T-helper 2 cell (primary cell): ENCODE measurements at regions not wholly inside any gene's neighbourhood (a gene's known extent, or its start where the extent isn't known, plus 50 kb on each side); places are given as distances from the start of the nearest gene placed in this dataset.

Experiments
- DNase-seq, 5 experiments: peaks; one replicate each; pipeline versions ENCODE4 v3.0.0 to v3.0.0-alpha.2; 2012 to 2022

DNA sequence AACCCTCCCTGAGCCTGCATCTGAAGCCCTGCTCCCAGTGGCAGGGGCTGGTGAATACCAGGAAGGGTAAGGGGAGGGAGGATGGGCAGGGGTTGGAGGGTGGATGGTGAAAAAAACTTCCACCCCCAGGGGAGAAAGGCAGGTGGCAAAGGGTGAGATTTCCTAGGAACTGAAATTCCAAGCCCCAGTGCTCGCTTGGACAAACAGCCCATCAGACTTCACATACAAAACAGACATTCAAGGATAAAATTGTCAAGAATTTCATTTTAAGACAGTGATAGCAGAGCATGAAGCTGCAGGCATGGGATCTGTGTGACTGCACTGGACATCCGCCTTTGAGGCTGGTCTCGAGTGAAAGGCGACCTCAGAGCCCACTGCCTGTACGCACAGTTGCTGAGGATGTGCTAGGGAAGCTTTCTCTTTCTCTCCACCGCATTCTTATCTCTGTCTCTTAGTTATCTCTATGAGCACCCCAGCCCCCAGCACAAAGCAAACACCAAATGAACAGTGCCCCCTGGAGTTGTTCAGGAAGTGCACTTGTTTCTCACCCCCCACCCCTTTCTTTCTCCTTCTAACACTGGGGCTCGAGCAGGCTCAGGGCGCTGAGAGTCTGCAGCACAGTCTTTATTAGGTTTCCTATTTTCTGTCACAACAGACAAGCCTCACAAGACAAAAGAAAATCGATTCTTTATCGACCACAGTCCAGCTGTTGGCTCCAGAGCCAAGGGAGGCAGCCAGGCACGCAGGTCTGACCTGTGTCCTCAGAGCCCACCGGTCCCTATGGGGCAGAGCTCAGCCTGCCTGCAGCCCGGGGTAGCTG, 237.3 kb upstream of the NCAM1 start:
- no peak for DNase-seq

DNA sequence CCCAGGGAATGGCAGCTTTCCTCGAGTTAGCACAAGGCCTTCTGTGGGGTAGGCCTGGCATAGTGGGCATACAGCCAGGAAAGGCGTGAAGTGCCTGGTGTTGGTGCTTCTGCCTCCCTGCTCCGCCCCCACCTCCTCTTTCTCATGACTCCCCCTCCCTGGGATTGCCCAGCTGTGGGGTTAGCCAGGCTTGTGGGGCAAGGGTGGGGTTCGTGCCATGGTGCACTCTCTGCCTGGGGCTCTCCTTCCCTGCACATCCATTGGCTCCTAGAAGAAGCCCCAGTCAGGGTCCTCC, 236.8 kb upstream of the NCAM1 start:
- no peak for DNase-seq

GRCh38 chr11:112725636-112726035, 235.6 kb upstream of the NCAM1 start:
- no peak for DNase-seq

DNA sequence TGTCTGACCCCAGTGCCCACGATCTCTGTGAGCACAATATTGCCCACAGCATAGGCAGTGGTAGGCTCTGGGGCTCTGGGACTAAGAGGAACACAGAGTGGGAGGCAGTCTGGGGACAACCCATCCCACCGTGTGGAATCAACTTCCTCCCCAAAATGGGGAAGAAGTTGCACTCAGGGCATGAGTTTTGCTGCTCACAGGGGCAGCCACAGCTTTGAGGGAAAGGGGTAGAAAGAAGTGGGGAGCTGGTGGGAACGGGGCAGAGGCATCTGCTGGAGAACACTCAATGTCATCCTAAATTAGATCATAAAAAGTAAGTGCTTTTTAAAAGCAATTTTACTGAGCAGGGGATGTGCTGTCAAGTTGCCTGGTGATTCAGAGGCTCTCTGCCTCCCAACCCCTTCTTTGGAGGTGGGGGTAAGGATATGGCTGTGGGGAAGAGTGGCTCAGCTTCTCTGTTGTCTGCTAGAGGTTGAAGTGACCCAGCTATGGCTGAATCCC, 233.8 kb upstream of the NCAM1 start:
- DNase-seq, result no peak

- DNase-seq, result no peak
Measured at GRCh38 chr11:112728288-112728687, 232.9 kb upstream of the NCAM1 start.

DNA sequence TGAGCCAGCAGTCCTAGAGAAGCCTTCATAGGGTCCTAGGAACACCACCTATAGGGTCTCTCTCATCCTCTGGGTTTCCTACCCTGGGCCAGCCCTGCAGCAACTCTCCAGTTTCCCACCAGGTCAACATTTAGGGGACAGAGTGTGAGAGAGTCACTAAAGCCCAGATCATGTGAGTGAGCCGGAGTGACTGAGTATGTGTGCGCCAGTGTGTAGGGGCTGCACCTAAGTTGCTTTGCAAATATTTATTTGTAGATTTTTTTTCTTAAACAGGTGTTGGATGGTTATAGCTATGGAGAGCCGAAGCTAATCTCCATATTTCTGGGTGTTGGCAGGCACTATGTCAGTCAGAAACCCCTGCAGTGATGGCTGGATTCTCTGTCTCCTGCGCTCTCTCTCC, 232.5 kb upstream of the NCAM1 start:
- no peak for DNase-seq

- no peak for DNase-seq
Measured at GRCh38 chr11:112730591-112730990, 230.6 kb upstream of the NCAM1 start.

- no peak for DNase-seq
Measured at GRCh38 chr11:112731538-112731937, 229.7 kb upstream of the NCAM1 start.

GRCh38 chr11:112732031-112732430, 229.2 kb upstream of the NCAM1 start:
- DNase-seq, result no peak

DNA sequence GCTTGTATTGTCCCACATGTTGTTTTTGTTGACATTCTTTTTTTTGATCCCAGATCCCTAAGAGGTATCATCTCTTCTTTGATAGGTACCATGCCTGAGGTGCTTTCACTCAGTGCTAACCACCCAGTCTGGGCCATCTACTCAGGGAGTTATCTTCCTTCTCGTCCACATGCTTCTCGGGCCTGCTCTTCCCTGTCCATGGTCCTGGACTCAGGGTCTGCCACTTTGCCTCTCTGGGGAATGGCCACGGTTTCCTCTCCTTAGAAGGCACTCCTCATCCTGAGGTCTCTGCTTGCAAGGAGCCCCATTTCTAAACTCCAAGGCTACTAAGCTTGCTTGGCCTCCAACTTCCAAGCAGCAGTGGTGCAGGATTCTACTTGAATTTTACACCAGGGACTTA, 227.0 kb upstream of the NCAM1 start:
- no peak for DNase-seq

DNA sequence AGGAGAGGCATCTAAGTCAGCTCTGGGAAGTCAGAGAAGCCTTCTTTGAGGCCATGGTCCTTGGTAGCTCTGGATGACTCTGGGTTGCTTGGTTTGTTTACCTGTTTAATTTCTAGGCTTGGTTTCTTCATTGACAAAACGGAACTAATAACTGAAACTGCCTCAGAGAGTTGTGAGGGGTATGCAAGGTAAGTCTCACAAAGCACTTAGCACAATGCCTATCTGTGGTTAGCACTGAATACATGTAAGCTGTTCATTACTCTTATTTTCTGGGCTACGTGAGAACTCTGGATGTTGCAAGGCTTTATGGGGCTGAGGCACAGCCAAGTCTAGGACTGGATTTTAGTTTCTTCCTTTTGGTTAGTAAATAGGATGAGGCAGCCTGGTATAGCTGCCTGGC, 225.8 kb upstream of the NCAM1 start:
- DNase-seq, result no peak

GRCh38 chr11:112744041-112744440, 217.2 kb upstream of the NCAM1 start:
- no peak for DNase-seq

- no peak for DNase-seq
Measured at GRCh38 chr11:112745973-112746372, 215.2 kb upstream of the NCAM1 start.

DNA sequence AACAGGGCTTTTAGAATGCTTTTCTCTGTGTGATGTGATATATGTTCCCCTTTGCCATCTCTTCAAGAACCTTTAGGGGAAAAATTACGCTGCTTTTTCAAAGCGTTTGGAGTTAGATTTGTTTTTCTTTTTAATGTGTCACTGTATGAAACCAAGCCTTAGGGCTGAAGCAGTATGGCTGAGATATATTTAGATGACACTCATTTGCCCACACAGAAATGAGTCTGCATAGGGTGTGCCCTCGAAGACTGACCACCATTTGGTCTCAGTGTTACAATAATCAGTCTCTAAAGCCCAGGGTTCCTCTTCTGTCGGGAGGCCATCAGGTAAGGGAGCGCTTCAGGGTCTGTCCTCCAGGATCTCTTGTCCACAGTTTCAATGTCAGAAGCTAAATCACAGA, 213.0 kb upstream of the NCAM1 start:
- DNase-seq, result no peak

DNA sequence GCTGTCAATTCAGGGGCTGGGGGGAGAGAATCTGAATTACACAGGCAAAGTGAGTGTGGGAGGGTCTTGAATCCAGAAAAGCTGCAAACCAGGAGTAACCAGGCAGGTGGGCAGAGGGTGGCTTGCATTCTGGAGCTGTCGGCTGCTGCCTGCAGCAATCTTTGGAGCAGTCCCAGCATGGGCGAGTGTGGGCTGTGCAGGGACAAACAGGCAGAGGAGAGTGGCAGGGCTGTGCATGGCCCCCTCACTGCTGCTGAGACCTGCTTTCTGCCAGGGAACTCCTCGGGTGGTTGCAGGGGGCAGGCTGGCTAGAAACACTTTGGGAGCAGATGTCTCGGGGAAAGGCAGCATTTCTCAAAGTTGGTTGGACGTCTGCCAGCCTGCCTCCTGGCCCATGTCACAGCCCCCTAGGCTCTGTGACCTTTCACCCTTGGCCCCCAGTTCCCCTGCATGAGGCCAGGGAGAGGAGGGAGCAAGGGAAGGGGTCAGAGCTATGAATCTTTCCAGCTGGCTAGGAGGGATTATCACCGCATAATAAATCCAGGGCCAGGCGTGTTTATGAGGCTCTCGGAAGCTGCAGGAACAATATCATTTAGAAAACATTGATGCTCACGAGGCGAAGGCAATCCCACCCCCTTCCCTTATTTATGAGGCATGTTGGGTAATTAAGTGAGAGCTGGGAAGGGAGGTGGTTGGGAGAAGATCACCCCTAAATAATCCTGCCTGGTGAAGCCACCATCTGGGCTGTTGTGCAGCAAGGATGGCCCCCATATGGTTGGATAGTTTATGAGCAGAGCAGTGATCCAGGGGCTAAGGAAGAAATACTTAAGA, 212.3 kb upstream of the NCAM1 start:
- no peak for DNase-seq

DNA sequence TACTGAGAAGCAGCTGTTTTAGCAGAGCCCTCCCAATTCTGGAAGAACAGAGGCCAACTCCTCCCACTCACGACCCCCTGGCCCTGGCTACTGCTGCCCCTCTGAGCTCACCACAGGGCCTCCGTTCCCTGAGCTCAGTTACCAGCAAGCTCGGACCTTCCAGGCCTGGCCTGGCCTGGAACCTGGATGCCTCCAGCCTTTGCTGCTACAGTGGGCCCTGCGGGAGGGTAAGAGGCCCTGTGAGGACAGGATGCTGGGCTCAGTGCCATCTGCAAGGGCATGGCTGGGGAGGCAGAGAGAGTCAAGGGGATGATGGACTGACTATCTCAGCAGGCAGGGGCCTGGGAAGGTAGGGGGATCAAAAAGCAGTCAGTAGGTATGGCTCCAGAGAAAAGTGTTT, 209.9 kb upstream of the NCAM1 start:
- DNase-seq, result no peak

DNA sequence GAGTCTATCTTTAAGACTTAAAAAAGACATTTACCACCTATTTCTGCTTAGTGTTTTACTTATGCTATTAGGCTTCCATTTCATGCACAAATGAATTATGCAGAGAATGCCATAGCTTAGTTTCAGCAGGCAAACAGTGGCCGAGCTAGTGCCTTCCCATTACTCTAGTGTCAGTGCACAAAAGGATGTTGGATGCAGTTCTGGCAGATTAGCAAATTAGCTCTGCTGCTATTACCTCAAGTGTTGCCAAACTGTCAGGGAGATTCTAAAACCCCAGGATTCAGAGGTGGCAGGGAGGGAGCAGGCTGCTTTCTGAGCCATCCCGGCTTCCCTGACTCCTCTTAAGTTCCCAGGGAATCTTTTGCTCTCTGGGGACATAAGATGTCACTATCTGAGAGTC, 209.4 kb upstream of the NCAM1 start:
- no peak for DNase-seq

- no peak for DNase-seq
Measured at GRCh38 chr11:112752563-112752962, 208.7 kb upstream of the NCAM1 start.

DNA sequence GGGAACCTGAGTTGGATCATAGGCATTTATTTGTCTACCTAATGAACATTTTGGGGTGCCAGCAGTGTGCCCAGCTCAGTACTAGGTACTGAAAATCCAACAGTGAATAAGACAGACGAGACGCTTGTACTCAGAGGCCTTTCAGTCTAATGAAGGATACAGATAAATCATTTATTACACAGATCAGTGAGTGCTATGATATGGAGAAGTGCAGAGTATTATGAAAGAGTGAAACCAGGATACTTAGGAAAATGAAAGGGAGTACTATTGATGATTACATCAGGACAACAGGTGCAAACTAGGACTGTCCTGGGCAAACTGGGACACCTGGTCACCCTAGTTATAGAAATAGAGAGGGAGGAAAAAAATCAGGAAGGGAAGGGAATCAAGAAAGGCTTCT, 207.5 kb upstream of the NCAM1 start:
- DNase-seq, result no peak

DNA sequence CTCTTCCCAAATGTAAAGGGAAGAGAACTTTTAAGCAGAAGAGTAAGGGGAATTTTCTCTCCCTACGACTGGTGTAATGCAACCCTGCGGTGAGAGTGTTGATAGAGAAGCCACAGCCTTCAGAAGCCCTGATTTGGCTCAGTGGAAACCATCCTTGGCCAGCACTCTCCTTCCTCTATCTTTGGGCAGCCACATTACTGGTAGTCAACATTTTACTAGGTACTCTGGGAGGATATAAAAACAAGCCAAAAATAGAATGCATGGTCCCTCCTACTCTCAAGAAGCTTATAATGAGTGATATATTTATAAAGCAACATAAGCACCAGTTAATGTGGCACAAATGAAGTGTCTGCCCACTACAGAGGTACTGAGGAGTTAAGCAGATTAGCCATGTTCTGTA, 201.8 kb upstream of the NCAM1 start:
- no peak for DNase-seq

DNA sequence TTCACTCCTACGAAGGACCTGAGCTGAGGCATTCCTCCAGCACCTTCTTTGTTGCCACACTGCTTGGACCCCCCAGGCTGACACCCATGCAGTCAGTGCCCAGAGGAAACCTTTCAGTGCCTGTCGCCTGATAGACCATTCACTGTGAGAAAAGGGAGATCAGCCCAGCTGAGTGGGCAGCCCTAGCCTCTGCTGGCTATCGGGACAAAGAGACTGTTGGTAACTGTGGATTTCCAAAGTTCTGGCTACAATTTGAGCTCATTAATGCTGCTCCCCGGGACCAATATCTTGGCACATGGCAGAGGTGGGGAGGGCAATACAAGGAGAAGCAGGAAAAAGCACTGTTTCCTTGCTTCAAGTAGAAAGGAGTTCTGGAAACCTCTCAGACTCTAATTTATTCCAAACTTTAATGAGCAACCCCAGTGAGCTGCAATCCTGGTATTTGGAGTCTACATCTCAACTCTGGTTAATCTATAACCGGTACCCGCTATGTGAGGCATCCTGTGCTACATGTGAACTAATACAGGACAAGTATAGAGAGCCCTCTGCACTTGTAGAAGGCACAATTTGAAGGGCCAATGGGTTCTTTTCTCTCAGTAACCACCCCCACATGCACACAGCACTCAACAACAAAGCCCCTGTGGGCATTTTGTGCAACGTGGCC, 200.7 kb upstream of the NCAM1 start:
- DNase-seq, result no peak

DNA sequence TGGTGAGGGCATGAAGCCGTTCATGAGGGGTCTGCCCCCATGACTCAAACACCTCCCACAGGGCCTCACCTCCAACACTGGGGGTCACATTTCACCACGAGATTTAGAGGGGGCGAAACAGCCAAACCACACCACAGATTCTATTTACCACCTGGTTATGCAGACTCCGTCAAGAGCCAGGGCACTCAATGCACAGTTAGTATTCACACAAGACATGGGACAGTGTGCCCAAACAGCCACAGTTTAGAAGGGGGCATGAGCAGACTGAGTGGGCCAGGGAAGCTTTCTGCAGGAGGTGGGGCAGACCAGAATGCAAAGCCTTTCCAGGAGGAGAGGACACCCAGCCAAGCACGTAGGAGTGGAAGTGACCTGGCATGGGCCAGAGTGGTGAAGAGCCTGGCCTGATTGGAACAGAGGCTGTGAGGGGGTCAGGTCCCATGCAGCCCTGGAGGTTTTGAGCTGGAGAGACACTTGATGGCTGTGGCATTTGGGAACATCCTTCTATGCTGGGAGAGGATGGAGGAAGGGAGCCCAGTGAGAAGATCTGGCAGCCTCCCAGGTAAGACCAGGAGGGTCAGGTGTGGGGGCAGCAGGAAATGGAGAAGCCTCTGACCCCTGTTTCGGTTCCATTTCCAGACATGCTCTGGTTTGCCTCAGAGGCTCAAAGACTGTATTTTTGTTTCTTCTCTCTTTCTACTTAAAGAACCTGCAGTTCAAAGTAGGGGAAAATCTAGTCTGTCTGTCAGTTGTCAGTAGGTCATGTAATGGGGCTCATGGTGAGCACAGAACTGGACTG, 199.1 kb upstream of the NCAM1 start:
- DNase-seq, result no peak

GRCh38 chr11:112762707-112763090, 198.5 kb upstream of the NCAM1 start:
- no peak for DNase-seq
